Fibroblast of skin of left quadriceps (primary cell): ENCODE measurements at regions not wholly inside any gene's neighbourhood (a gene's known extent, or its start where the extent isn't known, plus 50 kb on each side); places are given as distances from the start of the nearest gene placed in this dataset.
"Not testable (repeated sequence)": the region's sequence is repeated elsewhere in the genome, so short reads cannot be mapped to it uniquely, and the experiment has no call there.

Experiments
- DNase-seq, 2 experiments: peaks; one replicate each; pipeline ENCODE4 v3.0.0-alpha.2; 2013; ENCODE audit warnings: low read depth in 2 of 2

DNA sequence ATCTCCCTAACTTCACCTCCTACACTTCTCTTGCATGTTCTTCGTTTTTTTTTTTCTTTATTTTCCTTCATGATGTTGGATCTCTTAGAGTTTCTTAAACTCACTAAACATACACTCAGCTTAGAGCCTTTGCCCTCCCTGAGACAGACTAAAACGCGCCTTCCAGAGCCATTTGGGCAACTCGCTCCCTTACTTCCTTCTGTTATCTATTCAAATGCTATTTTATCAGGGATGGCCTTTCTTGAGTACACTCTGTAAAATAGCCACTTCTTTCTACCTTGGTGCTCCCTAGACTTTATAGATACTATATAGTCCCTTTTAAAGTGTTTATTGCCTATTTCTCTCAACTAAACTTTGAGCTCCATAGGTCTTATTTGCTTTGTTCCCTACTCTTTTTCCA, 598.2 kb upstream of the NECTIN3 start:
- no peak for DNase-seq

DNA sequence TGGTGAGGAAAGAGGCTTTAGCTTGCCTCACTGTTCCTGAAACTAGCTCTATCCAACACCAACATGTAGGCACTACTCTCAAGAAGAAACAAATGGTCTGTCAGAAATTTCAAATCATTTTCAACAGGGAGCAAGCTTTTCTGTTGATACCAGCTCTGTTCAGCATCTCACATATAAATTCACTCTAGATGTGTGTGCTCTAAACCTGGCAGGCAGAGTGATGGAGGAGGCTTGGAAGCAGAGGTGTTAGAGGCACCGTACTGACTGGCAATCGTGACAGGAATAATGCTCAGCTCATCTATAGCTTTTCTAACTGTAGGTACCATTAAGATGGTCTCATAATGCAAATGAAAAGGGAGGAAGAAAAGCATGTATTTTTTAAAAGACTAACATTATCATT, 597.2 kb upstream of the NECTIN3 start:
- no peak for DNase-seq

DNA sequence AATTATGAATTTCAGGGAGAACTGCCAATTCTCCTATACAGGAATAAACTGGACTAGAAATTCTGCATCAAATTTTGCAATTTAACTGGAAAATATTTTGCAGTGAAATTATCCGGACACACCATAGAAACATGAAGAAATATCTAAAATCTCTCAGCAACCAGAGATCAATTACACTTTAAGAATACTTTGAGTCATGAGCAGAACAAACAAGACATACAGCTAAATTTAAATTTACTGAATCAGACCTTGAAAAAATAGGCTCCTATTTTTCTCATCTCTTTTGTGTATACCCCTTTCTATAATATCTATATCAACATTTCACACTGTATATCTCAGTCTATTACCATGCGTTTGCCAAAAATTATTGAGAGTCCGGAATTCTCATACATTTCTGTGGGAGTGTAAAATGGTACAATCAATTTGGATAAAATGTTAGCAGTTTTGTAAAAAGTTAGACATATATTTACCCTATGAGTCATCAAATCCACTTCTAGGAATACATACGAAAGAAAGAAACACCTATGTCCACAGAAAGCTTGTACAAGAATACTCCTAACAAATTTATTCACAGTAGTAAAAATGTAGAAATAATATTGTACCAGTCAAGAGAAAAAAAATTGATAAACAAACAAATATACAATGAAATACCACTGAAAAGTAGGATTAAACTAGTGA, 593.1 kb upstream of the NECTIN3 start:
- DNase-seq: no peak

DNA sequence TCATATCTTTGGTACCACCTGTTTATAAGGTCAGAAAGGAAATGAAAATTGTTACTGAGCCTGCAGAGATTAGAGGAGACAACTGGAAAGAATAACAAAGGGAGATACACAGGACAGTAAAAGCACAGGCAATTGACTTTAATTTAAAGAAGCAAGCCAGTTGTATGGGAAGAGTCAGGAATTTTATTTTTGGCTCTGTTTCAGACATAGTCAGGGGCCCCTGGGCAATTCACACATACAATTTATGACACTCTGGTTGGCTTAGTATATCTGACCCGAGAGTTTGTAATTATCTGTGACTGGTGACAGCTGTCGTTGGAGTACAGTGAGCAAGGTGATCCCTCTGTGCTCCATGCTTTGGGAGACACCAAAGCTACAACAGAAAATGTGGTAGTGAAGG, 591.9 kb upstream of the NECTIN3 start:
- no peak for DNase-seq

DNA sequence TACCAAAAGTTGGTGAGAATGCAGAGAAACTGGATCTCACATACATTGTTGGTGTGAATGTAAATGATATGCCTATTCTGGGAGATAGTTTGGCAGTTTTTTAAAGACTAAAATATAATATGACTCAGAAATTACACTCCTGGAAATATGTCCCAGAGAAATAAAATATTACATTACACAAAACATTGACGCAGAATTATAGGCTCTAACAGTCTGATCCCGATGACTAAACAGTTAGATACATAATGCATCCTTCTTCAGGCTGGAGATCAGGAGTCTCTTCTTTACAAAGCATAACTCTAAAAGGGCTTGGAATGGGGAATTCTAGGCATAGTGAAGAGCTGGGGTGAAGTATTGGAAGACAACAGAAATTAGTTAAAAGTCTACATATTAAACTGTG, 586.2 kb upstream of the NECTIN3 start:
- no peak for DNase-seq

DNA sequence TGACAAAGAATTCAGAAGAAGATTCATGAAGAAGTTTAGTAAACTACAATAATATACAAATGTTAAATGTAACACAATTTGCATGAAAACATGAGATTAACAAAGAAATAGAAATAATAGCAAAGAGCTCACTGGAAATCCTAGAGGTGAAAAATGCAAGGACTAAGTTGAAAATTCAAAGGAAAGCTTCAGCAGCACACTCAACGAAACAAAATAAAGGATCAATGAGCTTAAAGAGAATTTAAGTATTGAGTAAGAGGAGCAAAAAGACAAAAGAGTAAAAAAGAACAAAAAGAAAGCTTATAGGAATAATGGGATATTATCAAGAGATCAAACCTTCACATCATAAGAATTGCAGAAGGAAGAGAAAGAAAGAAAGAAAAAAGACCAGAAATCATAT, 583.8 kb upstream of the NECTIN3 start:
- no peak for DNase-seq

DNA sequence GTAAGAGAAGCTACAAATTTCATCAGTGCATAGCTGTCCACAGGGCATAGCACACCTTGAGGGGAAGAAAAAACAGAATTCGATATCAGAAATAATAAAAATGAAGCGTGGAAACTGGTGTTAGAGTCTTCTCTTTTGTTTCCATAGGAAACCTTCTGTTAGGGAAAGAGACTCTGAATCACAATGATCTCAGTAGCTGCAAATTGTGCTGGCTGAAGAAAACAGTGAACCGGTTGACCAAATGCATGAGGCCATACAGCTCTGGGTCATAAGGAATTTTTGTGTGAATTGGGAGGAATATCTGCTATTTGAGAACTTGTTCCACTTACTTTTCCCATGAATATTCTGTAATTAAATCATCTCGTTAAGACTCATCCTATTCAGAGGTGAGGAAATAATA, 580.2 kb upstream of the NECTIN3 start:
- DNase-seq: no peak

DNA sequence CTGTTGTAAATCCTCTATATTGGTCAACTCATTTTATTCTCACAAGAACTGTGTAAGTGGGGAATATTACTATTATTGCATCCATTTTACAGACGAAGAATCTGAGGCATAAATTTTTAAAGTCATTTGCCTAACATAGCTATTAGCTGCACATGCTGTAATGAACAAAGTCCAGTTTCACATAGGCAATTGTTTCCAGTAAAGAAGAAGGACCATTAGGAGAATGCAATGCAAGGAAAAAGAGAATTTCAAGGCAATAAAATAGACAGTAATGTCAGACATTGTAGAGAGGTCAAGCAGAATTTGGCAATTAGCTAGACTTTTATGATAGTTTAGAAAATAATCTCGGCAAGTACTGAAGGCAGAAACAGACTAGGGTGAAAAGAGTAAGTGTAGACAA, 578.7 kb upstream of the NECTIN3 start:
- DNase-seq: no peak

DNA sequence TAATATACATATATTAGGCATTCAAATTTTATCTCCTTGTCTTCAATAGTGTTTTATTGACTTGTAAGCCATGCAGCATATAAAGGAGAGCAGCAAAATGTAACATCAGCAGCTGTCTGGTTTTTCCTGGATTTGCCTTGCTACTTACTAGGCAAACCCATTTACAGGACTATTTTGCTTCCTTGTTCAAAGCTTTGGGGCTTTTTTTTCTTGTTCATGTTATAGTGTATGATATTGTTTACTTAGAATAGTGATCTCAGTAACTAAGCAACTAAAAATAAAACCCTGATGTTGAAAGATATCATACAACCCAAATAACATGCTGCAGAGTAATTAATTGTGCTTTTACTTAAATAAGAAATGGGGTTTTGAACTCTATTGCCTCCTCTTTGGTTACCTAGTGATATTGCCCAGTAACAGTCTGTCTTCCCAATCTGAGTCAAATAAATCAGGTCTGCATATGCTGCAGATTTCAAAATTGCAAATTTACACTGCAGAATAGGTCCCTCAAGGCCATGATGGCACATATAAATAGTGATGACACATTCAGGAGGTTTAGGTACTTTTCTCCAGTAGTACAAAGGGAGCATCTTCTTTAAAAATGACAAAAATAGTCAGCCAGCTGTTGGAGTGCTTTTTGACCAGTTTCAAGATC, 578.1 kb upstream of the NECTIN3 start:
- DNase-seq: no peak

DNA sequence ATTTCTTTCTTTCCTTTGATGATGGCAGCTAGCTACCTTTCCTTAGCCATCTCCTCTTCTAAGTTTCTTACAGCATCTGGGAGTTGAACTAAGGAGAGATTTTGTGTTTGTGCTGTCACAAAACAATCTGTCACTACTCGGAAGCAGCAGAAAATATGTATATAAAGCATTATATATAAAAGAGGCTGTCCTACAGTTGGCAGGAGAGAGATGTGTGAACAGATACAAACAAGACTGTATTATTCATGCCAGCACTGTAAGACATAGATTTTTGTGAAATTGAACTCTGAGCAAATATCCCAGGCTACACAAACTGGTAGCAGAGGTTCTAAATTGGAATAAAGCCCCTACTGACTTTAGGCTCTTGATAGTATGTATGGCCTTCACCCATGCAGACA, 577.5 kb upstream of the NECTIN3 start:
- DNase-seq: no peak

DNA sequence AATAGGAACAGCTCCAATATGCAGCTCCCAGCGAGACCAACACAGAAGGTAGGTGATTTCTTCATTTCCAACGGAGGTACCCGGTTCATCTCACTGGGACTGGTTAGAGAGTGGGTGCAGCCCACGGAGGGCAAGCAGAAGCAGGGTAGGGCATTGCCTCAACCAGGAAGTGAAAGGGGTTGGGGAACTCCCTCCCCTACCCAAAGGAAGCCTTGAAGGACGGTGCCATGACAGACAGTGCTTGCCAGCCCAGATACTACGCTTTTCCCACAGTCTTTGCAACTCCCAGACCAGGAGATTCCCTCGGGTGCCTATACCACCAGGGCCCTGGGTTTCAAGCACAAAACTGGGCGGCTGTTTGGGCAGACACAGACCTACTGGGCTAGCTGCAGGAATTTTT, 576.9 kb upstream of the NECTIN3 start:
- no peak for DNase-seq

DNA sequence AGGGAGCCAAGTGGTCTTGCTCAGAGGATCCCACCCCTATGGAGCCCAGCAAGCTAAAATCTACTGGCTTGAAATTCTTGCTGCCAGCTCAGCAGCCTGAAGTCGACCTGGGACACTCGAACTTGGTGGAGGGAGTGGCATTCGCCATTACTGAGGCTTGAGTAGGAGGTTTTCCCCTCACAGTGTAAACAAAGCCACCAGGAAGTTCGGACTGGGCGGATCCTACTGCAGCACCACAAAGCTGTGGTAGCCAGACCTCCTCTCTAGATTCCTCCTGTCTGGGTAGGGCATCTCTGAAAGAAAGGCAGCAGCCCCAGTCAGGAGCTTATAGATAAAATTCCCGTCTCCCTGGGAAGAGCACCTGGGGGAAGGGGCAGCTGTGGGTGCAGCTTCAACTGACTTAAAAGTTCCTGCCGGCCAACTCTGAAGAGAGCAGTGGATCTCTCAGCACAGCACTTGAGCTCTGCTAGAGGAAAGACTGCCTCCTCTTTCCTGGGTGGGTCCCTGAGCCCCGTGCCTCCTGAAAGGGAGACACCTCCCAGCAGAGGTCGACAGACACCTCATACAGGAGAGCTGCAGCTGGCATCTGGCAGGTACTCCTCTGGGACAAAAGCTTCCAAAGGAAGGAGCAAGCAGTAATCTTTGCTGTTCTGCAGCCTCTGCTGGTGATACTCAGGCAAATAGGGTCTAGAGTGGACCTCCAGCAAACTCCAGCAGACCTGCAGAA, 576.3 kb upstream of the NECTIN3 start:
- DNase-seq: no peak

DNA sequence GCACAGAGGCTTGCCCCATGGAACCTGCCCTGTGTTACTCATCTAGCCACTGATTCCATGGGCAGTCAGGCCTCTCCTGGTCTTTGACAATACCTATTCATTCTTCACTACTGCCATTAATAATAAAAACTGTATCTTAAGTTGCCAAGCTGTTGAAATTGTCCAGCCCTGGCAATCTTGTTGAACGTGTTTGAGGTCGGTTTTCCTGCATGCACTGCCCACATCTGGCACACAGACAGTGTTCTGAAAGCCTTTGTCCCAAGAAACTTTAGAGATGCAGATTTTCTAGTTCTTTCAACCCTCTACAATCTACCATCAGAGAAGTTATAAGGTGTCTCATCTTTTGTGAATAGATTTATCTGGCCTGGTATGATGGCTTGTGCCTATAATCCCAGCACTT, 567.2 kb upstream of the NECTIN3 start:
- DNase-seq: no peak

DNA sequence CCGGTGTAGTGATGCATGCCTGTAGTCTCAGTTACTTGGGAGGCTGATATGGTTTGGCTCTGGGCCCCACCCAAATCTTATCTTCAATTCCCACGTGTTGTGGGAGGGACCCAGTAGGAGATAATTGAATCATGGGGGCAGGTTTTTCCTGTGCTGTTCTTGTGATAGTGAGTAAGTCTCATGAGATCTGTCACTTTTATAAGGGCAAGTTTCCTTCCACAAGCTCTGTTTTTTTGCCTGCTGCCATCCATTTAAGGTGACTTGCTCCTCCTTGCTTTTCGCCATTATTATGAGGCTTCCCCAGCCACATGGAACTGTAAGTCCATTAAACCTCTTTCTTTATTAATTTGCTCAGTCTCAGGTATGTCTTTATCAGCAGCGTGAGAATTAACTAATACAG, 566.7 kb upstream of the NECTIN3 start:
- DNase-seq: no peak

DNA sequence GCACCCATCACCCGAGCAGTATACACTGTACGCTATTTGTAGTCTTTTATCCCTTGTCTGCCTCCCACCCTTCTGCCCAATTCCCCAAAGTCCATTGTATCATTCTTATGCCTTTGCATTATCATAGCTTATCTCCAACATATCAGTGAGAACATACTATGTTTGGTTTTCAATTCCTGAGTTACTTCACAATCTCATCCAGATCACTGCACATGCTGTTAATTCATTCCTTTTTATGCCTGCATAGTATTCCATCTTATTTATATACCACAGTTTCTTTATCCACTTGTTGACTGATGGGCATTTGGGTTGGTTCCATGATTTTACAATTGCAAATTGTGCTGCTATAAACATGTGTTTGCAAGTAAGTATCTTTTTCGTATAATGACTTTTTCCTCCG, 564.7 kb upstream of the NECTIN3 start:
- DNase-seq: no peak

DNA sequence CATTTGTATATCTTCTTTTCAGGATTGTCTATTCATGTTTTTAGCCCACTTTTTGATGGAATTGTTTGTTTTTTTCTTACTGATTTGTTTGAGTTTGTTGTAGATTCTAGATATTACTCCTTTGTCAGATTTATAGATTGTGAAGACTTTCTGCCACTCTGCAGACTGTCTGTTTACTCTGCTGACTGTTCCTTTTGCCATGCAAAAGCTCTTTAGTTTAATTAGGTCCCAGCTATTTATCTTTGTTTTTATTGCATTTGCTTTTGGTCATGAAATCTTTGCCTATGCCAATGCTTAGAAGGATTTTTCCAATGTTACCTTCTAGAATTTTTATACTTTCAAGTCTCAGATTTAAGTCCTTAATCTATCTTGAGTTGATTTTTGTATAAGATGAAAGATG, 564.0 kb upstream of the NECTIN3 start:
- DNase-seq: not testable (repeated sequence)

DNA sequence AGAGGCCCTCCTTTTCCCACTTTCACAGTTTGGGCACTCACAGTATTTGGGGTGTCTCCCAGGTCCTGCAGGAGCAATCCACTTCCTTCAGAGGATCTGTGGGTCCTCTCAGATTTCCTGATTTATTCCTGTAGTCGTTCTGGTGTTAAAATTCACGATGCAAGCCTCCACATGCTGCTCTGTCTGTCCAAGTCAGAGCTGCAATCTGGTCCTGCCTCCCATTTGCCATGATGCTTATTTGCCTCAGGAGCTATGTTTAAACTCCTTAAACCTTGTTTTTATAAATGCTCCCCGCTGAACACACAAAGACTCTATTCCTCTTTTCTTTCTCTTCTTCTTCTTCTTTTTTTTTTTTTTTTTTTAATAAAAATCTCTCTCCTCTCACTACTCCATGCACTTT, 558.7 kb upstream of the NECTIN3 start:
- DNase-seq: no peak

DNA sequence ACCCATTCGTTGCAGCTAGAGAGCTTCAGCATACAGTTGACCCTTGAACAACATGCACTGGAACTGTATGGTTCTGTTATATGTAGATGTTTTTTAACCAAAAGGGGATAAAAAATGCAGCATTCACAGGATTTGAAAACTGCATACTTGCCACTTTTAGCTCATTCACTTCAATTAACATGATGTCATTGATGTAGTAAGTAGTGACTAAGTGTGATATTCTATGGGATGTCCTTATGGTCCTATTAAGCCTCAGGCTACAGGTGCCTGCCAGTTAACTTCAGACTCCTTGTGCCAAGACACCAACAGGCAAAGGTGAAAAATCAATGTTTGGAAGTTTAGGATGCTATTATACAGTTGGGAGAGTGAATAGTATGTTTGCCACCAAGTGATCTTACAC, 553.6 kb upstream of the NECTIN3 start:
- DNase-seq: no peak

DNA sequence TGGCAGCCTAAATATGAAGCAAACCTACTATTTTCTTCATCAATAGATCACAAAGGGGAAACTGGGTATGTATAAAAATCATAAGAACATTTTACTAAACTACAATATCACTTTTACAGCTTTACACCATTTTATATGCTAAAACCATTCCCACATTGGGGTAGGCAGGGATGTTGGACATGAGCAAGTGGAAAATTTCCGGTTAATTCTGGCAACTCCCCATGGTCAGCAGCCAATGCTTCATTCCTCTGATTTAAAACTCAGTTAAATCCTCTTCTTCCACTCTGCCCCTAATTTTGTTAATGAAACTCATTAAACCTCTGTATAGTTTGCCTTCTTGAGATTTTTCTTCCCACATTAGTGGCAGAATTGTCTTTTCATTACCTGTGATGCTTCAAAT, 552.5 kb upstream of the NECTIN3 start:
- DNase-seq: no peak

DNA sequence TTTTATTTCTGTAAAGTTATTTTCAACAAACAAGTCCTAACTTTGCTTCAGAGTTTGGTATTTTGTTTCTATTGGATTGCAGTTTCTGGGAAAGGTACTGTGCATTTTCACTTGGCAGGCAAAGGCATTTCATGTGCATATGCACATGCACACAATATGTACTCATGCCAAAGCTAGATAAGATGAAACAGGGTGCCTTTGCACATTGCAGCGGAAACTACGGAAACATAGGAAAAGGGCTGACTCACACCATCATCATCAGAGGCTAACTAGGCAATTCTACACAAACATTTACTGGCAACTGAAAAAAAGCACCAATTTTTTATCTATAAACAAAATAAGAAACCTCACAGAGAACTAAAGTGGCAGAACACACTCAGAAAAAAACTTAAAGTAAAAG, 550.6 kb upstream of the NECTIN3 start:
- DNase-seq: peak; percentile 78 to 82

DNA sequence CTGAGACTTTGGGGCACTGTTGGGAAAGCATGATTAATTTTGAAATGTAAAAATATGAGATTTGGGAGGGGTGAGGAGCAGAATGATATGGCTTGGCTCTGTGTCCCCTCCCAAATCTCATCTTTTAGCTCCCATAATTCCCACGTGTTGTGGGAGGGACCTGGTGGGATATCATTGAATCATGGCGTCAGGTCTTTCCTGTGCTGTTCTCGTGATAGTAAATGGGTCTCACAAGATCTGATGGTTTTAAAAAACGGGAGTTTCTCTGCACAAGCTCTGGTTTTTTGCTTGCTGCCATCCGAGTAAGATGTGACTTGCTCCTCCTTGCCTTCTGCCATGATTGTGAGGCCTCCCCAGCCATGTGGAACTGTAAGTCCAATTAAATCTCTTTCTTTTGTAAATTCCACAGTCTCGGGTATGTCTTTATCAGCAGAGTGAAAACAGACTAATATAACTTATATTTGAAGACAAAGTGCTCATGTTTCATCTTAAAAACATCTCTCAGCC, 546.0 kb upstream of the NECTIN3 start:
- DNase-seq: not testable (repeated sequence)

DNA sequence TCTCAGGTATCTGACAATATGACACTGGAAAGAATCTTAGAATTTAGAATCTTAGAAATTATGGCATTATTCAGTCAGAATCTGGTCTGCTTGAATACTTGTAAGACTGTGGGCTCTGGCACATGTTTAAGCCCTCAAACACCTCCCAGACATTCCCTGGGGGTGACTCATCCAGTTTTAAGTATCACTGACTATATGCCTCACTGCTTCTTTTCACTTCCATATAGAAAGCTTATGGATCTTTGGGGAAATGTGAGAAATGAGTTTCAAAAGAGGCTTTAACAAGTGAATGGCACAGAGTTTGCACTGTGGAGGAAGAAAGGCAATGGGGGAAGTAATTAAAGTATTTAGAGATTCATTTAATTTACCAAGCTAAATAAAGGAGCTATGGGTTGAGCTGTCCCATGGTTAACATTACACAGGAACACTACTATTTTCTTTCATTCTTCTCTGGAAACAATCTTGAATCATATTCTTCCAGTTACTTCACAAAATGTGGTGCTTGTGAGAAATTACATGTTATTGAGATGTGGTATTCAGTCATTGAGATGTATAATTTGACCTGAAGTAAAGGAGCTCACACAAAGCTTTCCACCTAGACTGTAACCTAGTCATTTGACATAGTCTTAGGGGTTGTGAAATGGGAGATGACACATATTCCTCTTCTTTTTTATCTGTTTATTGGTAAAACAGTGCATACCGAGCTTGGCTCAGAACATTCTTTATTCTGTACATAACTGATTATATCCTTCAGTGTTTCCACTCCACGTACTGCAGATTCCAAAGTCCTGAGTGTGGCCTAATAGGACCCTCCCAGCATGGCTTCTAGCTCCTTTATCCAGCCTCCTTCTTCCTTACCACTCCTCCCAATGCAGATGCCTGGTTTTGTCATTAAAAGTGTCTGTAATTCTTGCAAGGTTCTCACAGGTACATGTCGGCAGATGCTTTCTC, 544.6 kb upstream of the NECTIN3 start:
- DNase-seq: peak; percentile 92 to 94
